GM12878 (cell line): ENCODE measurements at regions not wholly inside any gene's neighbourhood (a gene's known extent, or its start where the extent isn't known, plus 50 kb on each side); places are given as distances from the start of the nearest gene placed in this dataset.

Source experiments
- ATAC-seq: fragments of 200-7000 bp; cut with Tn5 transposase; 3 replicates; pipeline ENCODE4 v1.9.1; 2020; ENCODE audit warnings: mild to moderate bottlenecking, moderate library complexity
- BruUV-seq: library from RNA; stranded (reverse); fragments of 400-500 nt; replicated peaks from 2 replicates; lab custom pipeline; 2021; lab: Mats Ljungman, UMichigan
- CTCF ChIA-PET: fragments of 300-600 bp; sonication (Branson Sonifier 250); formaldehyde crosslinking; extraction: SDS; loops from one replicate; lab custom pipeline; 2021; ENCODE audit warnings: inconsistent platforms; lab: Yijun Ruan, JAX
- POLR2A ChIA-PET: fragments of 350-600 bp; formaldehyde crosslinking; extraction: SDS; loops from one replicate; lab custom pipeline; 2021; ENCODE audit warnings: inconsistent platforms; lab: Charles Lee
- RAD21 ChIA-PET: fragments of 300-600 bp; sonication (Branson Sonifier 250); formaldehyde crosslinking; loops from one replicate; lab custom pipeline; 2023; ENCODE audit warnings: antibody characterized with exemption; ENCODE audit not compliant: unreplicated experiment; lab: Charles Lee
- SMC1A ChIA-PET: fragments of 300-600 bp; sonication (Branson Sonifier 250); formaldehyde crosslinking; loops from one replicate; lab custom pipeline; 2023; ENCODE audit not compliant: unreplicated experiment, uncharacterized antibody; lab: Charles Lee
- DNase-seq: peaks from one replicate; pipeline ENCODE4 v3.0.0-alpha.2; 2011; ENCODE audit warnings: low read depth, low spot score
- FAIRE-seq: peaks from 3 replicates; lab custom pipeline; 2011; peaks lifted over from hg19 to GRCh38; lab: Jason Lieb, UNC
- H2AFZ ChIP-seq: 2 replicates; pipeline ENCODE4 v1.6.0; 2011; ENCODE audit warnings: low read depth, low read length, control low read depth; ENCODE audit not compliant: control insufficient read depth
- H3K27ac ChIP-seq: 2 replicates; pipeline ENCODE4 v1.5.1; 2011; ENCODE audit warnings: control low read depth; ENCODE audit not compliant: control insufficient read depth, insufficient read depth
- H3K27me3 ChIP-seq, 2 experiments: replicated peaks in 1 of 2; 2 replicates each; pipeline versions ENCODE4 v1.6.0 to v1.6.1; 2011; ENCODE audit warnings: low read length in 1 of 2; ENCODE audit not compliant: control insufficient read depth in 2 of 2, insufficient read depth in 2 of 2
- H3K36me3 ChIP-seq, 2 experiments: 2 replicates each; pipeline ENCODE4 v1.5.1; 2011; ENCODE audit warnings: low read length in 1 of 2; ENCODE audit not compliant: control insufficient read depth in 2 of 2, insufficient read depth in 2 of 2
- H3K4me1 ChIP-seq: 2 replicates; pipeline ENCODE4 v1.6.1; 2011; ENCODE audit warnings: mild to moderate bottlenecking, low read length, moderate library complexity, mixed read lengths; ENCODE audit not compliant: control insufficient read depth, insufficient read depth
- H3K4me2 ChIP-seq: 2 replicates; pipeline ENCODE4 v1.6.0; 2011; ENCODE audit warnings: control low read depth; ENCODE audit not compliant: control insufficient read depth, insufficient read depth
- H3K4me3 ChIP-seq: fragments of 200-600 bp; sonication (generic); 2 replicates; pipeline ENCODE4 v1.5.1; 2016
- H3K79me2 ChIP-seq: 2 replicates; pipeline ENCODE4 v1.6.0; 2011; ENCODE audit warnings: low read length; ENCODE audit not compliant: control insufficient read depth, insufficient read depth
- H3K9ac ChIP-seq: 2 replicates; pipeline ENCODE4 v1.8.0; 2011; ENCODE audit warnings: low read length, control low read depth, mixed read lengths; ENCODE audit not compliant: control insufficient read depth, insufficient read depth
- H3K9me3 ChIP-seq: replicated peaks from 3 replicates; pipeline ENCODE4 v1.5.1; 2011; ENCODE audit warnings: mild to moderate bottlenecking, low read length; ENCODE audit not compliant: control insufficient read depth, insufficient read depth
- H4K20me1 ChIP-seq: 2 replicates; pipeline ENCODE4 v1.6.0; 2011; ENCODE audit not compliant: control insufficient read depth, insufficient read depth
- ASH2L ChIP-seq: fragments of 300-600, 200-600 bp; sonication (generic); IDR thresholded peaks from 2 replicates; pipeline ENCODE4 v1.6.1; 2017; ENCODE audit warnings: low read depth, mild to moderate bottlenecking, borderline replicate concordance
- CBX5 ChIP-seq: sonication (generic); IDR thresholded peaks from 2 replicates; pipeline ENCODE4 v1.6.1; 2016; ENCODE audit warnings: low read depth, moderate library complexity, mild to moderate bottlenecking, inconsistent platforms
- DPF2 ChIP-seq: fragments of 450-650 bp; IDR thresholded peaks from 2 replicates; pipeline ENCODE4 v1.6.1; 2017; ENCODE audit warnings: mild to moderate bottlenecking
- EED ChIP-seq: sonication (generic); IDR thresholded peaks from 2 replicates; pipeline ENCODE4 v1.6.1; 2016; ENCODE audit warnings: antibody characterized with exemption, low read depth
- GATAD2B ChIP-seq: fragments of 450-650 bp; conservative IDR thresholded peaks from 2 replicates; pipeline ENCODE4 v1.6.1; 2017; ENCODE audit warnings: low read depth, mild to moderate bottlenecking, moderate library complexity
- HDAC2 ChIP-seq: fragments of 200-600 bp; sonication (generic); IDR thresholded peaks from 2 replicates; pipeline ENCODE4 v1.6.1; 2017
- IRF3 ChIP-seq: fragments of 450-650 bp; IDR thresholded peaks from 2 replicates; pipeline ENCODE4 v1.6.1; 2014; ENCODE audit warnings: mild to moderate bottlenecking
- JUNB ChIP-seq: IDR thresholded peaks from 2 replicates; pipeline ENCODE4 v1.6.1; 2016; ENCODE audit warnings: antibody characterized with exemption, mild to moderate bottlenecking
- PBX3 ChIP-seq: IDR thresholded peaks from 2 replicates; pipeline ENCODE4 v1.6.1; 2011; ENCODE audit warnings: mild to moderate bottlenecking, low read depth, low read length, moderate library complexity; ENCODE audit not compliant: insufficient replicate concordance
- PML ChIP-seq: IDR thresholded peaks from 2 replicates; pipeline ENCODE4 v1.6.1; 2012; ENCODE audit warnings: low read length, inconsistent platforms
- RB1 ChIP-seq: fragments of 450-650 bp; formaldehyde crosslinking; IDR thresholded peaks from 2 replicates; pipeline ENCODE4 v1.6.1; 2017; ENCODE audit warnings: mild to moderate bottlenecking, borderline replicate concordance
- SMC3 ChIP-seq: IDR thresholded peaks from 2 replicates; pipeline ENCODE4 v1.6.1; 2011; ENCODE audit warnings: low read length, improper control_type of control experiment, borderline replicate concordance
- SPI1 ChIP-seq: IDR thresholded peaks from 2 replicates; pipeline ENCODE4 v1.6.1; 2011; ENCODE audit warnings: low read depth, mild to moderate bottlenecking, low read length, moderate library complexity, borderline replicate concordance; ENCODE audit not compliant: insufficient read depth
- STAT3 ChIP-seq: IDR thresholded peaks from 2 replicates; pipeline ENCODE4 v1.6.1; 2011; ENCODE audit warnings: low read depth, low read length, improper control_type of control experiment
- SUZ12 ChIP-seq: fragments of 200-600 bp; sonication (generic); IDR thresholded peaks from one replicate; pipeline ENCODE4 v1.6.1; 2018; ENCODE audit warnings: antibody characterized with exemption, mild to moderate bottlenecking; ENCODE audit not compliant: unreplicated experiment
- WGBS: methylation state at CpG from one replicate; pipeline ENCODE4 v1.1.6; 2016; ENCODE audit warnings: low lambda C conversion rate; ENCODE audit not compliant: insufficient replicate concordance, insufficient coverage; ENCODE audit errors: missing lambda C conversion rate; 5-methylcytosine and 5-hydroxymethylcytosine counted together
- in situ Hi-C: fragments of 300-500 bp; cut with MboI; formaldehyde crosslinking; loops from 9 replicates; pipeline ENCODE4 v1.14.3; 2018; ENCODE audit warnings: mixed read lengths
- intact Hi-C: fragments of 100-400 bp; cut with micrococcal nuclease; formaldehyde crosslinking; loops from one replicate; pipeline ENCODE4 v1.14.2; 2022; ENCODE audit not compliant: unreplicated experiment

- Histone ChIP-seq H4K20me1 (no peaks in the 10 kb centered on the region), H3K27me3 (no peaks in the 10 kb centered on the region), H2AFZ (no peak overlapping the region), H3K4me3 (no peak overlapping the region), H3K27ac (no peak overlapping the region), H3K9ac (no peak overlapping the region), H3K4me2 (no peak overlapping the region), H3K36me3 (no peaks in the 10 kb centered on the region), H3K4me1 (no peaks in the 10 kb centered on the region), H3K9me3 (no peaks in the 10 kb centered on the region), H3K79me2 (no peaks in the 10 kb centered on the region)
- ChIA-PET RAD21 (no interaction called here), POLR2A (no interaction called here), CTCF (no interaction called here), SMC1A (no interaction called here)
- in situ Hi-C loops (no loop called here), intact Hi-C loops (loop anchor here (5.0 kb wide), 1 partner anchor 140 kb away; no protein-coding TSS in a partner anchor)
- BruUV-seq = no TSS peak
- no peak for FAIRE-seq
- no peak for DNase-seq
- no peak for TF ChIP-seq DPF2
- TF ChIP-seq RB1 = no peak
- WGBS = 95% methylated on average over 2 of the region's 2 CpGs
- no peak for ATAC-seq
These were observed 52.4 kb upstream of the ACADM start for GRCh38 chr1:75672108-75672507.

- Histone ChIP-seq H3K4me3 (no peak overlapping the region), H3K4me2 (no peak overlapping the region), H3K79me2 (no peaks in the 10 kb centered on the region), H3K9me3 (no peaks in the 10 kb centered on the region), H3K36me3 (no peaks in the 10 kb centered on the region), H3K27ac (no peak overlapping the region), H3K9ac (no peak overlapping the region), H4K20me1 (no peaks in the 10 kb centered on the region), H3K4me1 (no peaks in the 10 kb centered on the region), H3K27me3 (no peaks in the 10 kb centered on the region), H2AFZ (no peak overlapping the region)
- CTCF ChIA-PET = no interaction called here
- intact Hi-C loops (loop anchor here (5.0 kb wide), 1 partner anchor 140 kb away; no protein-coding TSS in a partner anchor), in situ Hi-C loops (no loop called here)
- SMC1A ChIA-PET = no interaction called here
- no peak for DNase-seq
- FAIRE-seq = no peak
- WGBS = 50% methylated on average over 3 of the region's 3 CpGs
- POLR2A ChIA-PET = no interaction called here
- RAD21 ChIA-PET = no interaction called here
- BruUV-seq = no TSS peak
- no peak; the same call in 2 of the 3 replicates for ATAC-seq
- TF ChIP-seq STAT3 (no peak), GATAD2B (no peak), PBX3 (no peak), JUNB (no peak), HDAC2 (no peak), SPI1 (no peak), PML (no peak), EED (no peak), CBX5 (no peak), SUZ12 (no peak), ASH2L (no peak), SMC3 (no peak), IRF3 (no peak)
These were observed 51.7 kb upstream of the ACADM start for GRCh38 chr1:75672528-75673393.
